ENCODE measurements at regions not wholly inside any gene's neighbourhood (a gene's known extent, or its start where the extent isn't known, plus 50 kb on each side); places are given as distances from the start of the nearest gene placed in this dataset.

DNA sequence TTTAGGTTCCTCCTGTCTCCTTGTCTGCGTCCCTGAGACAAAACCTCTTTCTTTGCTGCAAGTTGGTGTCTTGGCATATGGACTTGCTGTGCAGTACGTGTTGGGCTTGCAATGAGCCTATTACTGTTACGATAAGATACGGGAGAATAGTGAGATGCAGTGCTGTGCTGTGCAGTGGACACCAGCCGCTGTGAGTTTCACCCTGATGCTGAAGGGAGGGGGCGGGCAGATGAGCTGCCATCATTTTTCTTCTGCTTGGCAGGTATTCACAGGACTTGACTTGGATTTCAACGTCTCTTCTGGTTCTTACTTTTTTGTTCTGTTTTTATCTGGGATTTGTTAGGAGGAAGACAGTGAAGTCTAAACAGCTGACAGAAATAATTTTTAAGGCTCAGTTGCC lies 257.1 kb upstream of the PITRM1 start:
- TF ChIP-seq CTCF (conservative IDR thresholded peaks at IDR 0.05; ENCODE audit: low read length), result no peak
- TF ChIP-seq EZH2phosphoT487 (IDR thresholded peaks at IDR 0.05; ENCODE audit: borderline replicate concordance), result no peak
